H1 (cell line): ENCODE measurements at regions not wholly inside any gene's neighbourhood (a gene's known extent, or its start where the extent isn't known, plus 50 kb on each side); places are given as distances from the start of the nearest gene placed in this dataset.

Source experiments
- ASH2L ChIP-seq: fragments of 200-600, 300-600 bp; sonication (generic); IDR thresholded peaks from one replicate; pipeline ENCODE4 v1.7.1; 2017; ENCODE audit warnings: low read length
- BCL11A ChIP-seq, 2 experiments: IDR thresholded peaks; one replicate each; pipeline ENCODE4 v1.6.1; 2011; ENCODE audit warnings: low read depth in 2 of 2, low read length in 2 of 2, mild to moderate bottlenecking in 2 of 2
- GTF2F1 ChIP-seq: IDR thresholded peaks from 2 replicates; pipeline ENCODE4 v1.6.1; 2012; ENCODE audit warnings: low read depth, low read length, improper control_type of control experiment, borderline replicate concordance
- MAFK ChIP-seq: IDR thresholded peaks from 2 replicates; pipeline ENCODE4 v1.6.1; 2012; ENCODE audit warnings: low read depth, mild to moderate bottlenecking, improper control_type of control experiment, low read length
- SIX5 ChIP-seq: IDR thresholded peaks from 2 replicates; pipeline ENCODE4 v1.6.1; 2011; ENCODE audit warnings: mild to moderate bottlenecking, low read depth, low read length
- SP4 ChIP-seq: IDR thresholded peaks from 2 replicates; pipeline ENCODE4 v1.6.1; 2012; ENCODE audit warnings: low read length, inconsistent platforms
- SRF ChIP-seq: IDR thresholded peaks from 2 replicates; pipeline ENCODE4 v1.6.1; 2011; ENCODE audit warnings: mild to moderate bottlenecking, low read depth, low read length, moderate library complexity
- YY1 ChIP-seq: IDR thresholded peaks from 2 replicates; pipeline ENCODE4 v1.6.1; 2011; ENCODE audit warnings: low read depth, mild to moderate bottlenecking, low read length
- TF ChIP-seq, protein P1 (sequence below): fragments of 300-600 bp; sonication (generic); IDR thresholded peaks from 2 replicates; pipeline ENCODE4 v1.7.1; 2012; ENCODE audit warnings: low read length, moderate library complexity, mild to moderate bottlenecking, inconsistent platforms; ENCODE audit not compliant: insufficient replicate concordance
- TF ChIP-seq, protein P2 (sequence below), 3 experiments: IDR thresholded peaks; 1 replicate in 2 of 3; 2 replicates in 1 of 3; pipeline versions ENCODE4 v1.5.1 to v1.6.1; 2011; ENCODE audit warnings: low read length in 3 of 3, mild to moderate bottlenecking in 3 of 3, inconsistent platforms in 2 of 3, low read depth in 1 of 3, moderate library complexity in 1 of 3; ENCODE audit not compliant: insufficient read depth in 1 of 3; ENCODE audit errors: control extremely low read depth in 1 of 3

DNA sequence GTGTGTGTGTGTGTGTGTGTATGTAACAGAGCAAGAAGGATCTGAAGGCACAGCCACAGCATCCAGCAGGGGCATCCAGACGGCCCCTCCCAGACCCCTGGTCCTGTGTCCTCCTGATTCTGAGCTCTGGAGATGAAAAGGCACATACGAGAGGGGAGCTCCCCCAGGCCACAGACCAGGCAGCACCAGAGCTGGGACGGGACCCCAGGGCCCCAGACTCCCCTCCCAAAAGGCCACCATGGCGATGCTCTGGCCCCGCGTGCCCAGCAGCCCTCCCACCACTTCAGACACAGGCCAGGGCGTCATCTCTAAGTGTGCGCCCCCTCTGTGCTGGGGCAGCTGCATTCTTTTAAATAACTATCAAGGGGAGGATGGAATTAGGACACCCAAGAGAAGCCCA is 245.8 kb downstream of the MATN1 start (continued):
- TF ChIP-seq, protein P1, sequence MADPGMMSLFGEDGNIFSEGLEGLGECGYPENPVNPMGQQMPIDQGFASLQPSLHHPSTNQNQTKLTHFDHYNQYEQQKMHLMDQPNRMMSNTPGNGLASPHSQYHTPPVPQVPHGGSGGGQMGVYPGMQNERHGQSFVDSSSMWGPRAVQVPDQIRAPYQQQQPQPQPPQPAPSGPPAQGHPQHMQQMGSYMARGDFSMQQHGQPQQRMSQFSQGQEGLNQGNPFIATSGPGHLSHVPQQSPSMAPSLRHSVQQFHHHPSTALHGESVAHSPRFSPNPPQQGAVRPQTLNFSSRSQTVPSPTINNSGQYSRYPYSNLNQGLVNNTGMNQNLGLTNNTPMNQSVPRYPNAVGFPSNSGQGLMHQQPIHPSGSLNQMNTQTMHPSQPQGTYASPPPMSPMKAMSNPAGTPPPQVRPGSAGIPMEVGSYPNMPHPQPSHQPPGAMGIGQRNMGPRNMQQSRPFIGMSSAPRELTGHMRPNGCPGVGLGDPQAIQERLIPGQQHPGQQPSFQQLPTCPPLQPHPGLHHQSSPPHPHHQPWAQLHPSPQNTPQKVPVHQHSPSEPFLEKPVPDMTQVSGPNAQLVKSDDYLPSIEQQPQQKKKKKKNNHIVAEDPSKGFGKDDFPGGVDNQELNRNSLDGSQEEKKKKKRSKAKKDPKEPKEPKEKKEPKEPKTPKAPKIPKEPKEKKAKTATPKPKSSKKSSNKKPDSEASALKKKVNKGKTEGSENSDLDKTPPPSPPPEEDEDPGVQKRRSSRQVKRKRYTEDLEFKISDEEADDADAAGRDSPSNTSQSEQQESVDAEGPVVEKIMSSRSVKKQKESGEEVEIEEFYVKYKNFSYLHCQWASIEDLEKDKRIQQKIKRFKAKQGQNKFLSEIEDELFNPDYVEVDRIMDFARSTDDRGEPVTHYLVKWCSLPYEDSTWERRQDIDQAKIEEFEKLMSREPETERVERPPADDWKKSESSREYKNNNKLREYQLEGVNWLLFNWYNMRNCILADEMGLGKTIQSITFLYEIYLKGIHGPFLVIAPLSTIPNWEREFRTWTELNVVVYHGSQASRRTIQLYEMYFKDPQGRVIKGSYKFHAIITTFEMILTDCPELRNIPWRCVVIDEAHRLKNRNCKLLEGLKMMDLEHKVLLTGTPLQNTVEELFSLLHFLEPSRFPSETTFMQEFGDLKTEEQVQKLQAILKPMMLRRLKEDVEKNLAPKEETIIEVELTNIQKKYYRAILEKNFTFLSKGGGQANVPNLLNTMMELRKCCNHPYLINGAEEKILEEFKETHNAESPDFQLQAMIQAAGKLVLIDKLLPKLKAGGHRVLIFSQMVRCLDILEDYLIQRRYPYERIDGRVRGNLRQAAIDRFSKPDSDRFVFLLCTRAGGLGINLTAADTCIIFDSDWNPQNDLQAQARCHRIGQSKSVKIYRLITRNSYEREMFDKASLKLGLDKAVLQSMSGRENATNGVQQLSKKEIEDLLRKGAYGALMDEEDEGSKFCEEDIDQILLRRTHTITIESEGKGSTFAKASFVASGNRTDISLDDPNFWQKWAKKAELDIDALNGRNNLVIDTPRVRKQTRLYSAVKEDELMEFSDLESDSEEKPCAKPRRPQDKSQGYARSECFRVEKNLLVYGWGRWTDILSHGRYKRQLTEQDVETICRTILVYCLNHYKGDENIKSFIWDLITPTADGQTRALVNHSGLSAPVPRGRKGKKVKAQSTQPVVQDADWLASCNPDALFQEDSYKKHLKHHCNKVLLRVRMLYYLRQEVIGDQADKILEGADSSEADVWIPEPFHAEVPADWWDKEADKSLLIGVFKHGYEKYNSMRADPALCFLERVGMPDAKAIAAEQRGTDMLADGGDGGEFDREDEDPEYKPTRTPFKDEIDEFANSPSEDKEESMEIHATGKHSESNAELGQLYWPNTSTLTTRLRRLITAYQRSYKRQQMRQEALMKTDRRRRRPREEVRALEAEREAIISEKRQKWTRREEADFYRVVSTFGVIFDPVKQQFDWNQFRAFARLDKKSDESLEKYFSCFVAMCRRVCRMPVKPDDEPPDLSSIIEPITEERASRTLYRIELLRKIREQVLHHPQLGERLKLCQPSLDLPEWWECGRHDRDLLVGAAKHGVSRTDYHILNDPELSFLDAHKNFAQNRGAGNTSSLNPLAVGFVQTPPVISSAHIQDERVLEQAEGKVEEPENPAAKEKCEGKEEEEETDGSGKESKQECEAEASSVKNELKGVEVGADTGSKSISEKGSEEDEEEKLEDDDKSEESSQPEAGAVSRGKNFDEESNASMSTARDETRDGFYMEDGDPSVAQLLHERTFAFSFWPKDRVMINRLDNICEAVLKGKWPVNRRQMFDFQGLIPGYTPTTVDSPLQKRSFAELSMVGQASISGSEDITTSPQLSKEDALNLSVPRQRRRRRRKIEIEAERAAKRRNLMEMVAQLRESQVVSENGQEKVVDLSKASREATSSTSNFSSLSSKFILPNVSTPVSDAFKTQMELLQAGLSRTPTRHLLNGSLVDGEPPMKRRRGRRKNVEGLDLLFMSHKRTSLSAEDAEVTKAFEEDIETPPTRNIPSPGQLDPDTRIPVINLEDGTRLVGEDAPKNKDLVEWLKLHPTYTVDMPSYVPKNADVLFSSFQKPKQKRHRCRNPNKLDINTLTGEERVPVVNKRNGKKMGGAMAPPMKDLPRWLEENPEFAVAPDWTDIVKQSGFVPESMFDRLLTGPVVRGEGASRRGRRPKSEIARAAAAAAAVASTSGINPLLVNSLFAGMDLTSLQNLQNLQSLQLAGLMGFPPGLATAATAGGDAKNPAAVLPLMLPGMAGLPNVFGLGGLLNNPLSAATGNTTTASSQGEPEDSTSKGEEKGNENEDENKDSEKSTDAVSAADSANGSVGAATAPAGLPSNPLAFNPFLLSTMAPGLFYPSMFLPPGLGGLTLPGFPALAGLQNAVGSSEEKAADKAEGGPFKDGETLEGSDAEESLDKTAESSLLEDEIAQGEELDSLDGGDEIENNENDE, result no peak
- no peak for TF ChIP-seq SP4
- no peak for TF ChIP-seq MAFK
- TF ChIP-seq, protein P2, sequence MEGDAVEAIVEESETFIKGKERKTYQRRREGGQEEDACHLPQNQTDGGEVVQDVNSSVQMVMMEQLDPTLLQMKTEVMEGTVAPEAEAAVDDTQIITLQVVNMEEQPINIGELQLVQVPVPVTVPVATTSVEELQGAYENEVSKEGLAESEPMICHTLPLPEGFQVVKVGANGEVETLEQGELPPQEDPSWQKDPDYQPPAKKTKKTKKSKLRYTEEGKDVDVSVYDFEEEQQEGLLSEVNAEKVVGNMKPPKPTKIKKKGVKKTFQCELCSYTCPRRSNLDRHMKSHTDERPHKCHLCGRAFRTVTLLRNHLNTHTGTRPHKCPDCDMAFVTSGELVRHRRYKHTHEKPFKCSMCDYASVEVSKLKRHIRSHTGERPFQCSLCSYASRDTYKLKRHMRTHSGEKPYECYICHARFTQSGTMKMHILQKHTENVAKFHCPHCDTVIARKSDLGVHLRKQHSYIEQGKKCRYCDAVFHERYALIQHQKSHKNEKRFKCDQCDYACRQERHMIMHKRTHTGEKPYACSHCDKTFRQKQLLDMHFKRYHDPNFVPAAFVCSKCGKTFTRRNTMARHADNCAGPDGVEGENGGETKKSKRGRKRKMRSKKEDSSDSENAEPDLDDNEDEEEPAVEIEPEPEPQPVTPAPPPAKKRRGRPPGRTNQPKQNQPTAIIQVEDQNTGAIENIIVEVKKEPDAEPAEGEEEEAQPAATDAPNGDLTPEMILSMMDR (IDR thresholded peaks at IDR 0.05; ENCODE audit: control extremely low read depth in 1 of 3, insufficient read depth in 1 of 3, low read depth in 1 of 3, low read length in 3 of 3), result no peak
- no peak for TF ChIP-seq SIX5
- no peak for TF ChIP-seq GTF2F1
- no peak for TF ChIP-seq SRF
- no peak for TF ChIP-seq YY1
- TF ChIP-seq ASH2L, result no peak
- no peak for TF ChIP-seq BCL11A (IDR thresholded peaks at IDR 0.05; ENCODE audit: low read depth in 2 of 2, low read length in 2 of 2)
